ENCODE measurements at regions not wholly inside any gene's neighbourhood (a gene's known extent, or its start where the extent isn't known, plus 50 kb on each side); places are given as distances from the start of the nearest gene placed in this dataset.

GRCh38 chr7:121638286-121638685 lies 234.7 kb upstream of the PTPRZ1 start:
- ChIA-PET POLR2A (no interaction called here), CTCF (interaction anchor here (0.6 kb wide), 1 partner anchor 1730 kb away, joined by 3 read pairs; no protein-coding TSS in a partner anchor)
- DNase-seq (ENCODE audit: low read depth in 1 of 2, low spot score in 1 of 2) (no peak), FAIRE-seq (no peak), ATAC-seq (no peak)
- H3K4me3 ChIP-seq = no peak overlapping the region
- no peaks in the 10 kb centered on the region for H3K4me1 ChIP-seq
- 19% methylated on average over 3 of the region's 3 CpGs for WGBS (ENCODE audit: missing lambda C conversion rate)
- H3K27ac ChIP-seq = no peak overlapping the region
- no peaks in the 10 kb centered on the region for H3K9me3 ChIP-seq
- no peak for TF ChIP-seq POLR2A (IDR thresholded peaks at IDR 0.05; ENCODE audit: low read length)
- TF ChIP-seq KDM1A (IDR thresholded peaks at IDR 0.05; ENCODE audit: low read depth) = no peak
- no peak for TF ChIP-seq HEYL (CRISPR knock-in tag; IDR thresholded peaks at IDR 0.05)
- TF ChIP-seq USF2 (IDR thresholded peaks at IDR 0.05) = no peak
- no peak for TF ChIP-seq ZNF302 (CRISPR knock-in tag; IDR thresholded peaks at IDR 0.05)
- no peak for TF ChIP-seq REST (IDR thresholded peaks at IDR 0.05)
- no peak for TF ChIP-seq E2F6 (IDR thresholded peaks at IDR 0.05; ENCODE audit: borderline replicate concordance, low read depth)
- TF ChIP-seq ZSCAN20 (CRISPR knock-in tag; IDR thresholded peaks at IDR 0.05) = no peak
- TF ChIP-seq MAX (IDR thresholded peaks at IDR 0.05) = no peak
- no peak for TF ChIP-seq BCL3 (IDR thresholded peaks at IDR 0.05)
- TF ChIP-seq BHLHE40 (IDR thresholded peaks at IDR 0.05; ENCODE audit: low read depth, low read length) = no peak
- no peak overlapping the region for H3K4me2 ChIP-seq

GRCh38 chr7:121634356-121634755 lies 238.2 kb upstream of the FAM3C start:
- Histone ChIP-seq H3K4me2 (no peak overlapping the region), H3K4me3 (no peak overlapping the region), H3K27ac (no peak overlapping the region), H3K9me3 (no peaks in the 10 kb centered on the region), H3K4me1 (no peaks in the 10 kb centered on the region)
- CTCF ChIA-PET = no interaction called here
- no peak for ATAC-seq
- no peak for DNase-seq (ENCODE audit: low read depth in 1 of 2, low spot score in 1 of 2)
- no peak for TF ChIP-seq CHD2 (IDR thresholded peaks at IDR 0.05; ENCODE audit: low read length, partially characterized antibody)
- TF ChIP-seq E2F6 (IDR thresholded peaks at IDR 0.05; ENCODE audit: borderline replicate concordance, low read depth) = no peak
- TF ChIP-seq HMGXB4 (CRISPR knock-in tag; IDR thresholded peaks at IDR 0.05; ENCODE audit: borderline replicate concordance) = no peak
- TF ChIP-seq MAZ (IDR thresholded peaks at IDR 0.05; ENCODE audit: borderline replicate concordance, low read depth, low read length) = no peak
- no peak for TF ChIP-seq BHLHE40 (IDR thresholded peaks at IDR 0.05; ENCODE audit: low read depth, low read length)
- FAIRE-seq = no peak
- WGBS (ENCODE audit: missing lambda C conversion rate) = 0% methylated on average over 1 of the region's 1 CpG
- POLR2A ChIA-PET = no interaction called here
